K562 (cell line): ENCODE measurements at regions not wholly inside any gene's neighbourhood (a gene's known extent, or its start where the extent isn't known, plus 50 kb on each side); places are given as distances from the start of the nearest gene placed in this dataset.

Experiments
- ATAC-seq: fragments of 200-7000 bp; cut with Tn5 transposase; 3 replicates; pipeline ENCODE4 v1.9.1; 2020; ENCODE audit warnings: moderate library complexity
- BruUV-seq: library from RNA; stranded (reverse); fragments of 400-500 nt; replicated peaks from 2 replicates; lab custom pipeline; 2021; lab: Mats Ljungman, UMichigan
- CTCF ChIA-PET: fragments of 300-600 bp; formaldehyde crosslinking; extraction: SDS; loops from one replicate; lab custom pipeline; 2021; ENCODE audit warnings: low intra/inter-chr PET ratio; lab: Yijun Ruan, JAX
- POLR2A ChIA-PET: fragments of 300-600, 350-650 bp; sonication (Branson Sonifier 250); formaldehyde crosslinking; extraction: SDS; loops from one replicate; lab custom pipeline; 2021; ENCODE audit warnings: antibody characterized with exemption, inconsistent platforms; lab: Yijun Ruan, JAX
- DNase-seq, 4 experiments: peaks; one replicate each; pipeline versions ENCODE4 v3.0.0 to v3.0.0-alpha.2; 2011 to 2018; ENCODE audit warnings: low spot score in 3 of 4, mixed read lengths in 3 of 4; ENCODE audit errors: extremely low read depth in 1 of 4
- FAIRE-seq: peaks from 2 replicates; lab custom pipeline; 2011; peaks lifted over from hg19 to GRCh38; lab: Jason Lieb, UNC
- H2AFZ ChIP-seq: 2 replicates; pipeline ENCODE4 v1.6.0; 2011; ENCODE audit warnings: low read depth, low read length, control low read depth, inconsistent platforms
- H3K27ac ChIP-seq: fragments of 200-600 bp; 3 replicates; pipeline ENCODE4 v1.8.0; 2011; ENCODE audit warnings: low read depth, mild to moderate bottlenecking, control low read depth, inconsistent platforms, low read length, moderate library complexity, mixed read lengths; ENCODE audit errors: extremely low read depth
- H3K27me3 ChIP-seq, 2 experiments: fragments of 300-600 bp in 1 of 2; 2 replicates in 1 of 2; 3 replicates in 1 of 2; pipeline versions ENCODE4 v1.6.0 to v1.8.0; 2011; ENCODE audit warnings: inconsistent platforms in 2 of 2, low read length in 2 of 2, mild to moderate bottlenecking in 1 of 2, mixed read lengths in 1 of 2, moderate library complexity in 1 of 2; ENCODE audit not compliant: control insufficient read depth in 2 of 2, insufficient read depth in 2 of 2
- H3K36me3 ChIP-seq: fragments of 300-600 bp; 3 replicates; pipeline ENCODE4 v1.8.0; 2011; ENCODE audit warnings: mild to moderate bottlenecking, low read length, inconsistent platforms; ENCODE audit not compliant: control insufficient read depth, insufficient read depth
- H3K4me1 ChIP-seq, 2 experiments: fragments of 200-600 bp in 1 of 2; replicated peaks in 1 of 2; 2 replicates in 1 of 2; 3 replicates in 1 of 2; pipeline versions ENCODE4 v1.5.1 to v1.8.0; 2011; ENCODE audit warnings: inconsistent platforms in 2 of 2, low read length in 2 of 2, mild to moderate bottlenecking in 1 of 2, mixed read lengths in 1 of 2, moderate library complexity in 1 of 2; ENCODE audit not compliant: control insufficient read depth in 2 of 2, insufficient read depth in 2 of 2
- H3K4me2 ChIP-seq: 2 replicates; pipeline ENCODE4 v1.6.1; 2011; ENCODE audit warnings: low read length, control low read depth, inconsistent platforms, mixed read lengths; ENCODE audit not compliant: insufficient read depth
- H3K4me3 ChIP-seq: fragments of 200-600 bp; sonication (generic), shearing (Covaris generic); 2 replicates; pipeline ENCODE4 v1.5.1; 2016; ENCODE audit warnings: control low read depth, inconsistent platforms
- H3K79me2 ChIP-seq: fragments of 200-600 bp; 3 replicates; pipeline ENCODE4 v1.8.0; 2011; ENCODE audit warnings: low read length, inconsistent platforms; ENCODE audit not compliant: control insufficient read depth, insufficient read depth
- H3K9ac ChIP-seq, 2 experiments: 2 replicates each; pipeline versions ENCODE4 v1.6.0 to v1.6.1; 2011; ENCODE audit warnings: low read depth in 2 of 2, low read length in 2 of 2, control low read depth in 1 of 2, inconsistent platforms in 1 of 2, mild to moderate bottlenecking in 1 of 2, mixed read lengths in 1 of 2; ENCODE audit not compliant: insufficient read depth in 1 of 2
- H3K9me1 ChIP-seq: one replicate; pipeline ENCODE4 v1.6.0; 2011; ENCODE audit warnings: inconsistent platforms, mild to moderate bottlenecking, low read length, moderate library complexity; ENCODE audit not compliant: control insufficient read depth, insufficient read depth
- H3K9me3 ChIP-seq: replicated peaks from 2 replicates; pipeline ENCODE4 v1.5.1; 2011; ENCODE audit warnings: low read depth, low read length, inconsistent platforms; ENCODE audit not compliant: control insufficient read depth, insufficient read depth
- H4K20me1 ChIP-seq: replicated peaks from 2 replicates; pipeline ENCODE4 v1.6.1; 2011; ENCODE audit warnings: low read length, inconsistent platforms, mixed read lengths; ENCODE audit not compliant: control insufficient read depth, insufficient read depth
- GABPA ChIP-seq: fragments of 200-800 bp; sonication (Bioruptor generic); conservative IDR thresholded peaks from 2 replicates; pipeline ENCODE4 v1.6.1; 2016; ENCODE audit warnings: low read depth, missing genetic modification characterization, missing compliant biosample characterization
- WGBS: fragments of 100-300 bp; shearing (Covaris generic); methylation state at CpG from one replicate; pipeline ENCODE4 v1.1.6; 2016; ENCODE audit warnings: low coverage, mixed read lengths; ENCODE audit not compliant: insufficient coverage; ENCODE audit errors: missing lambda C conversion rate; 5-methylcytosine and 5-hydroxymethylcytosine counted together
- in situ Hi-C: fragments of 300-500 bp; cut with MboI; formaldehyde crosslinking; loops from 4 replicates; pipeline ENCODE4 v1.15.0; 2018; ENCODE audit warnings: inconsistent platforms, mixed read lengths
- intact Hi-C: fragments of 100-400 bp; cut with micrococcal nuclease; formaldehyde crosslinking; loops from 2 replicates; pipeline ENCODE4 v1.14.2; 2022
- TF ChIP-seq, protein P1 (sequence below): fragments of 200-800 bp; sonication (Bioruptor generic); IDR thresholded peaks from 2 replicates; pipeline ENCODE4 v1.6.1; 2017; ENCODE audit warnings: missing genetic modification characterization, missing compliant biosample characterization
- TF ChIP-seq, protein P2 (sequence below): fragments of 250-450 bp; sonication (Bioruptor Pico); IDR thresholded peaks from 2 replicates; pipeline ENCODE4 v1.4.0; 2020; ENCODE audit warnings: mild to moderate bottlenecking, moderate library complexity, borderline replicate concordance

DNA sequence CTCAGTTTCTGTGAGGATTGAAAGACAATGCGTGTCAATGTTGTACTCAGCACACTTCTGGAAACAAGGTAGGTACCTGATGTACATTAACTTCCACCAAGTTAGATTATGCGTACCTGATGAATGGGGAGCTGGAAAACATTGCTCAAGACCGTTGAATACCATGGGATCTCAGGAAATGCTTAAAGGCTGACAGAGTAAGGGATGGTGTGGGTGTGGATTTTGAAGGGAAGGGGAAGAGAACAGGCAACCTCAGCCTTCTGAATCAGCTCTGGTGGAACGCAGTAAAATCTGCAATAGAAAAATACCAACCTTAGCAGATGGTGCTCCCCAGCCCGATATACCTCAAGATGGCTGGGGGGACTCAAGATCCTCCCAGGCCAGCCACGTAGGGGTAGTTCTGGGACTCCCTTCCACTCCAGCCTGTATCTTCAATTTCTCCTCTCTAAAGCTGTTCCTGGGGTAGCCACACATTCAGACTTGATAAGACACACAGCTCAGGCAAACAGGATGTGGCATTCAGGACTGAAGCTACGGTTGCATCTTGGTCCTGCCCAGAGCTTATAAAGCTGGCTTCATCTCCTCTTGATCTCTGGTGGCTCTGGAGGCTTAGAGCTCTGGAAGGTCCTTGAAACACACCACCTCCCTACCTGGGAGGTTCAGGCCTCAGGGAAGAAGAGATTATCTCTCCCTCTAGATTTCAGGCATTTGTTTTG is 111.8 kb downstream of the CTNND1 start:
- DNase-seq: no peak
- intact Hi-C loops (no loop called here), in situ Hi-C loops (no loop called here)
- TF ChIP-seq, protein P1, sequence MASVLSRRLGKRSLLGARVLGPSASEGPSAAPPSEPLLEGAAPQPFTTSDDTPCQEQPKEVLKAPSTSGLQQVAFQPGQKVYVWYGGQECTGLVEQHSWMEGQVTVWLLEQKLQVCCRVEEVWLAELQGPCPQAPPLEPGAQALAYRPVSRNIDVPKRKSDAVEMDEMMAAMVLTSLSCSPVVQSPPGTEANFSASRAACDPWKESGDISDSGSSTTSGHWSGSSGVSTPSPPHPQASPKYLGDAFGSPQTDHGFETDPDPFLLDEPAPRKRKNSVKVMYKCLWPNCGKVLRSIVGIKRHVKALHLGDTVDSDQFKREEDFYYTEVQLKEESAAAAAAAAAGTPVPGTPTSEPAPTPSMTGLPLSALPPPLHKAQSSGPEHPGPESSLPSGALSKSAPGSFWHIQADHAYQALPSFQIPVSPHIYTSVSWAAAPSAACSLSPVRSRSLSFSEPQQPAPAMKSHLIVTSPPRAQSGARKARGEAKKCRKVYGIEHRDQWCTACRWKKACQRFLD: 0 out of 2 replicates have a peak, but pooled peaks have one; percentile 42
- TF ChIP-seq, protein P2, sequence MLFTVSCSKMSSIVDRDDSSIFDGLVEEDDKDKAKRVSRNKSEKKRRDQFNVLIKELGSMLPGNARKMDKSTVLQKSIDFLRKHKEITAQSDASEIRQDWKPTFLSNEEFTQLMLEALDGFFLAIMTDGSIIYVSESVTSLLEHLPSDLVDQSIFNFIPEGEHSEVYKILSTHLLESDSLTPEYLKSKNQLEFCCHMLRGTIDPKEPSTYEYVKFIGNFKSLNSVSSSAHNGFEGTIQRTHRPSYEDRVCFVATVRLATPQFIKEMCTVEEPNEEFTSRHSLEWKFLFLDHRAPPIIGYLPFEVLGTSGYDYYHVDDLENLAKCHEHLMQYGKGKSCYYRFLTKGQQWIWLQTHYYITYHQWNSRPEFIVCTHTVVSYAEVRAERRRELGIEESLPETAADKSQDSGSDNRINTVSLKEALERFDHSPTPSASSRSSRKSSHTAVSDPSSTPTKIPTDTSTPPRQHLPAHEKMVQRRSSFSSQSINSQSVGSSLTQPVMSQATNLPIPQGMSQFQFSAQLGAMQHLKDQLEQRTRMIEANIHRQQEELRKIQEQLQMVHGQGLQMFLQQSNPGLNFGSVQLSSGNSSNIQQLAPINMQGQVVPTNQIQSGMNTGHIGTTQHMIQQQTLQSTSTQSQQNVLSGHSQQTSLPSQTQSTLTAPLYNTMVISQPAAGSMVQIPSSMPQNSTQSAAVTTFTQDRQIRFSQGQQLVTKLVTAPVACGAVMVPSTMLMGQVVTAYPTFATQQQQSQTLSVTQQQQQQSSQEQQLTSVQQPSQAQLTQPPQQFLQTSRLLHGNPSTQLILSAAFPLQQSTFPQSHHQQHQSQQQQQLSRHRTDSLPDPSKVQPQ (CRISPR knock-in tag): no peak
- 0 out of 2 replicates have a peak, but pooled peaks have one; percentile 29 for TF ChIP-seq GABPA (tag)
- H3K27ac ChIP-seq: no peak overlapping the region
- no peak overlapping the region for H3K4me2 ChIP-seq
- no peak for FAIRE-seq
- H4K20me1 ChIP-seq: no peaks in the 10 kb centered on the region
- H3K79me2 ChIP-seq: no peaks in the 10 kb centered on the region
- no peaks in the 10 kb centered on the region for H3K9me3 ChIP-seq
- H3K36me3 ChIP-seq: no peaks in the 10 kb centered on the region
- ATAC-seq: peak; percentile 47; the same call in 2 of the 3 replicates
- 6% methylated on average over 7 of the region's 7 CpGs for WGBS
- H3K9me1 ChIP-seq: no peaks in the 10 kb centered on the region
- H3K9ac ChIP-seq: no peak overlapping the region
- H3K4me3 ChIP-seq: no peak overlapping the region
- ChIA-PET CTCF (no interaction called here), POLR2A (interaction anchor here (0.7 to 1.0 kb wide), 2 partner anchors 16 to 171 kb away, joined by 3 read pairs; no protein-coding TSS in a partner anchor)
- no peaks in the 10 kb centered on the region; a peak in 1 of 5 replicates for H3K4me1 ChIP-seq
- BruUV-seq: no TSS peak
- H3K27me3 ChIP-seq: peaks cover 16 to 33% of the 10 kb centered on the region in 2 experiments; a peak in 4 of 5 replicates
- H2AFZ ChIP-seq: no peak overlapping the region
